Putamen (tissue), 1 donor: ENCODE measurements at regions not wholly inside any gene's neighbourhood (a gene's known extent, or its start where the extent isn't known, plus 50 kb on each side); places are given as distances from the start of the nearest gene placed in this dataset.

Experiments used
- DNase-seq: peaks from one replicate; pipeline ENCODE4 v3.0.0-alpha.2; 2016; ENCODE audit warnings: low spot score

DNA sequence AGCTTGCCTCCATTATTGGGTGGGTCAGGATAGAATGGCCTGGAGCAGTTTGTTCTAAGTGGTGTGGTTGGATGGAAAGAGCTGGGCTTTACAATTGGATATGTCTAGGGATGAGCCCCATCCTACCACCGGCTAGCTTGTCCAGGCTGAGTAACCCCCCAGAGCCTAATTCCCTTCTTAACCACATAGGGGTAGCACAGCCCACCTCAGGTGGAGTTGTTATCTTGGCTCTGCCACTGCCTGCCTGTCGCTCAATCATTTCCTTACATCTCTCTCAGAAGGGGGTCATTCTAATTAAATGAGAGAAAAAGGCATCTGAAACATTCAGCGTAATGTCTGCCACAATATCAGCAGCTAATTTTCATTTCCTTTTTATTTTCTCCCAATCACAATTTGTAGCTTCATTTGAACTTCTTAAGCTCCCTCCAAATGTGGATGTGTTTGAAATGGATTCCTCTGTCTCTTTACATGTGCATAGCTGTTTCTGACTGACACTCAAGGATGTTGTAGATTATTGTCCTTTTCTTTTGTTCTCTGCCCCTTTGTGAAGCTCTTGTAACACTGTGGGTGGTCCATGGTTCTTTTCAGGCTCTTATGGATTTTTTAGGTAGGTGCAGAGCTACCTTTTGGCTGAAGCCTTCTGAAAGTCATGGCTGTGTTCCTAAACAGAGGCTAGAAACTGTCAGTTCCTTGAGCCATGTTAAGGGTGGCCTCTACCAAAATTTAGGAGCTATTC, 383.1 kb upstream of the KLF4 start:
- DNase-seq = no peak

DNA sequence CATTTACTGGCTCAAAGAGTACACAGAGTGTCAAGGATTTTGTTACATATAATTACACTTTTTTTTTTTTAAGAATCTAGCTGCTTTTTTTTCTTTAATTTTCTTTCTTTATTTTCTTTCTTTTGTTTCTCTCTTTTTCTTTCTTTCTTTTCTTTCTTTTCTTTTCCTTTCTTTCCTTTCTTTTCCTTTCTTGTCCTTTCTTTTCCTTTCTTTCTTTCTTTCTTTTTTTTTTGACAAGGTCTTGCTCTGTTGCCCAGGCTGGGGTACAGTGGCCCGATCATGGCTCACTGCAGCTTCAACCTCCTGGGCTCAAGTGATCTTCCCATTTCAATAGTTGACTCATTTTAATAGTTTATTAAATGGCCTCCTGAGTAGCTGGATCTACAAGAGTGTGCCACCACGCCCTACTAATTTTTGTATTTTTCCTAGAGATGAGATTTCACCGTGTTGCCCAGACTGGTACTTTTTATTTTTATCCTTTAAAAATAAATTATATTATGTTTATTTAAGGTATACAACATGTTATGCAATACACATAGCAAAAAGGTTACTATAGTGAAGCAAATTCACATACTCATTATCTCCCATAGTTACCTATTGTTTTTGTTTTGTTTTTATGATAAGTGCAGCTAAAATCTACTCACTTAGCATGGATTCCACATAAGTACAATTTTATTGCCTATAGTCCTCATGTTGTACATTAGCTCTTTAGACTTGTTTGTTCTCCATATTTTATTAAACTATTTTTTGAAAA, 381.5 kb upstream of the KLF4 start:
- DNase-seq = no peak

DNA sequence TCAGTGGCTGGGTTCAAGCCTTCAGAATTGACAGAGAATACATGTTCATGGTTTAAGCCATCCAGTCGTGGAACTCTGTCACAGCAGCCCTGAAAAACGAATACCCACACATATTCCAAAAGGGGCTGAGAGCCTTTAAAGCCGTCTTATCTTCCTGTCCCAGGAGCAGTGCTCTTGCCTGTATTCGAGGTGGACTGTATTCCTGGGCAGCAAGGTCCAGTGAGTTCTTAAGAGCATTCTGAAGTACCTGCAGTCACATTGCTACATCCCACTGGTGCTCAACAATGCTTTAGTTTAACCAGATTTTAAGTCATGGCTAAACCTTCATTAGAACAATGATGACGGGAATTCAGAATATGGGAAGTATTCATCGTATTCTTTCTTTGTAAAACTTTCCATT, 380.7 kb upstream of the KLF4 start:
- DNase-seq = no peak

DNA sequence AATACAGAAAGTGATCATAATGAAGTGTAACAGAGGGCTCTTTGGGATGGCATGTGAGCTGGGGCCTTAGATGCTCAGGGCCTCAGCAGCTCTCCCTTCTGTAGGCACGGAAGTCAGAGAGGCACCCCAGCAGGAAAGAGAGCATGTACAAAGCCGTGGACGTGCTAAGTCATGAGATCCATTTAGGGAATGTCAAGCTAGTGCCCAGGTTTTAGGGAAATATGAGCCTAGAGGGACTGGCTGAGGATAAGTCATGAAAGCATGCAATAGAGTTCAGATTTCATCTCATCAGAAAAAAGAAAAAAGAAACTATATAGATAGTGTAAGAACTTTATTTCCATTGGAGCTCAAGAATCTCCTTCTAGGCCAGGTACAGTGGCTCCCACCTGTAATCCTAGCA, 379.5 kb upstream of the KLF4 start:
- DNase-seq = no peak

DNA sequence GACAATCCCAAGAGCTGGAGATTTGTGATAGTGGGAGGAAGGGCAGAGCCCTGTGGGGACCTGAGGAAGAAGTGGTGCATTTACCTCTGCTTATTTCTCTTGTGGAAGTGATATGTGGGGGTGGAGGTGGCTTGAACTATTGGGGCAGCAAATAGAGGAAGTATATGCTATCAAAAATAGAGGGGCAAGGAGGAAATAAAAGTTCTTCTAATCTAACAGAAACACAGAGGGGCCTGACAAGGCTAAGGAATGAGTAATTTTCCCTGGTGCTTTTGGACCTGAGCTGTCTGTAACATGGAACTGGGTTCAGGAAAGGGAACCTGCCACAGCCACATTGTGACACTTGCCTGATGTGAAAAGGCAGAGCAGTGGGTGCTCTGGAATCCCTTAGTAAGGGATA, 378.6 kb upstream of the KLF4 start:
- DNase-seq = no peak

DNA sequence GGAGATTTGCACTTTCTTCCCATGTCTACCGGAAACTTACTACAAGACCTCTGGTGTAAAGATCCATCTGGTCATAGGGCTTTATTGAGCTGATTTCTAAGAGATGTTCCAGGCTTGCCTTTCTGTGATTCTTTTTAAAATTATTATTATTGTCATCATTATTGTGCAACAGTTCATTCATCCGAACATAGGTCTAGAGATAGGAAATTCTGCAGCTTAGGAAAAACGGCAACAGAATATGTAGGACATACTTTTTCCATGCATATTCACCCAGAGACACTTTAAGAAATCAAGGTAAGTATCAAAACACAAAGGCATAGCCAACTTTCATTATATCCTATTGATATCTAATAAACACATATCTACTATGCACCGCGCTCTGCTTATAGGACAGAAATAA, 378.2 kb upstream of the KLF4 start:
- DNase-seq = no peak

DNA sequence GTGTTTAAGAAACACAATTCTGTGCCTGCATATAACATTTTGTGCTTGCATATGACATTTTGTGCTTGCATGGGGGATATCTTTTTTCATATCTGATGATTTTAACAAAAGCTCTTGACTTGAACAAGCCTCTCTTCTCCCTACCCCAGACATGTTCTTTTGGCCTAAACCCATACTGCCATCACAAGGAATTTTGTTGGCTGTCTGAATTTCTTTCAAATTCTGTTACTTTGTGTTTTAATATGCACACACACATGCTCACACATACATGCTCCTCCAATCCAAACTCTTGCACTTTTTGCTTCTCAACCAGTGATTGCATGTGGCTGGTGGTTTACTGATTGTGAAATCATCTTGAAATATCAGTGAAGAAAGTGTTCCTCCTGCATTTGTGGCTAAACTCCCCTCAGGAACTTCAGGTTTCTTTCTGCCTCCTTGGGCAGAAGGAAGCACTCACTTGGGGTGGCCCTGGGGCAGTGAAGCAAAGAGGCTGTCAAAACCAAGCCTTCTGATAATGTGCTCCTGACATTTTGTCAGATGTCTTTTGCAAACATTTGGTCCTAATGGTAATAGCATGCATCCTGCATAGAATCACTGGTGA, 377.2 kb upstream of the KLF4 start:
- DNase-seq = no peak

DNA sequence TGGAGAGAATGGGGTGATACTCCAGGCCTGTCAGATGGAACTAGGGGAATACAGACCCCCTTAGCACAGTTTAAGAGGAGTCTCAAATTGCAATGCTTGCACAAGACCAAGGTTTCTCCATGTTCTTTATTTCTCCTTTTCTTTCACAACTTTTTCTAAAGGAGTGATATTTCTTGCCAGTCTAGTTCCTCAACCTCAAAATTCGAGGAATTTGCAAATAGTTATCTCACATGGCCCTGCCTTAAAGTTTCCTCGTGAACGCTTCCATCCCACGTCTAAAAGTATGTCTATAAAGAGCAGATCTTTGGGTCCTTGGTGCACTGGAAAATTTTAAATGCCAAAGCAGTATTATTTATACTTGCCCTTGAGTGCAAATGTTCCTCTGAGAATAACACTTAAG, 373.8 kb upstream of the KLF4 start:
- DNase-seq = no peak

DNA sequence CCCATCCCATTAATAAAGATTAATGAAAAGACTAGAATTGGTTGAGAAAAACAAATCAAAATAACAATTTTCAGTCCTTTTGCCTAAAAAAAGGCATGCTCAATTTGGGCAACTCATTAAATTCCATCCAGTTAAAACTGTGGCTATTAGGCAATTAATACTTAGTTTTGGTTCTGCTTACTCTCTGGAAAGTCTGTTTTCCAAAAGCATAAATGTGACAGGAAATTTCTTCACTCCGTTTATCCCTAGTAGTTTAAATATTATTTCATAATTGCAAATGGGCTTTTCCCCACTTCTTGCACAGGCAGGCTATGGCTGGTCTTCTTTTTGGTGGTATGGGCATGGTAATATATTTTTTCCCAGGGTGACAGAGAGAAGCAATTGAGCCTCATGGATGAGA, 373.3 kb upstream of the KLF4 start:
- DNase-seq = no peak

DNA sequence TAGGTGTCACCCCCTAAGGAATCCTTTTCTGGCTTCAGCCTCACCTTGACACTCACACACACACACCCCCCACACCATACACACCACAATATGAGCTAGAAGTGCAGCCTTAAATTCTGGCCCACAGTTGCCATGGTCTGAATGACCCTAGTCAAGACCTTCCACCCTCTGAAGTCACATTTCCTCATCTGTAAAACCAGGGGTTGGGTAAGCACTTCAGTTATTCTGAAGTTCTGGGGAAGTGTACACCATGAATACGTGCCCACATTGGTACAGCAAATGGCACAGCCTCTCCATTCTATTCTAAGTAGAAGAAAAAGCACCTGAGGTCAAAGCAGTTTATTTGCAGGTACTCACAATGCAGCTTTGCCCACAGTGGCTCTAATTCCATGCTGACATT, 372.8 kb upstream of the KLF4 start:
- no peak for DNase-seq

DNA sequence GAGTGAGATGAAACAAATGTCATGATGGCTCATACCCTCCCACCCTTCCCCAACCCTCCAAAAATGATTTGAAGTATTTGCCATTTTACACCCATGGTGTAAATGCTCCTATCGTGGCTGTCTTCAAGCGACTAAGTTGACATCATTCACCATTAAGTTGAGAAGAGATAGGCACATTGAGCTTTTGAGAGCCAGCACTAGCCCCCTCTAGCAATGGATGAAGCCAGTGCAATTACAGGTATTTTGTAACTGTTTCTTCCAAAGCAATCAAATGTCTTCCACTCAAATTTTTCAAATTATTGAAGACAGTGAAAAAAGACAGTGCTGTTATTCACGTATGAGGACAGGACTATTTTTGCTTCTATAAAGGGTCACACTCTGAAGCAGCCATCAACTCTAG, 371.5 kb upstream of the KLF4 start:
- no peak for DNase-seq

DNA sequence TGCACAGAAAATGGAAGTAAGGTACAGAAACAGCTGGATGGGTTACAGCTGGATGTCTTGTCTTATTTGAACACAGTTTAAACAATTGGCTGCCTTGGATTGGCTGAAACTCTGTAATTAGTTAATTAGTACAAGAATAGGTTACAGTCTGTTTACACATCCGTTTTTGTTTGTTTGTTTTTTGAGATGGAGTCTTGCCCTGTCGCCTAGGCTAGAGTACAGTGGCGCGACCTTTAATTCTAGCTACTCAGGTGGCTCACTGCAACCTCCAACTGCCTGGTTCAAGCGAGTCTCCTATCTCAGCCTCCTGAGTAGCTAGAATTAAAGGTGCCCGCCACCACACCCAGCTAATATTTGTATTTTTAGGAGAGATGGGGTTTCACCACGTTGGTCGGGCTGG, 368.7 kb upstream of the KLF4 start:
- no peak for DNase-seq

DNA sequence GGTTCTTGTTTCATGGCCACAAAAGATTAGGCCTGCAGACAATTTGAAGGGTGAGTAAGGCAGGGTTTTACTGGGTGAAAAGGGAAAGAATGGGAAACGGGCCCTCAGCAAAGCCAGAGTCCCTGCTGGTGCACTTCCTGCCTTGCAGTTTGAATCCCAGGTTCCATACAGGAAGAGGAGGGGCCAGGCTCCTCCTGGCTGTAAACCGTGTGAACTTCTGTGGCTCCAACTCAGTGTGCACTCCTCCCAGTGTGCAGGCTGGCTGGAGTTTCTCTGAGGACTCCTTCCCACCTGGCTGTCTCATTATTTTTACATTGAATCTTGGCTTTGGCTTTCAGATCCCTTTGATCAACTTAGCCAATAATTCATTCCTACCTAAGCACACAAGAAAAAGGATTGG, 367.1 kb upstream of the KLF4 start:
- no peak for DNase-seq

DNA sequence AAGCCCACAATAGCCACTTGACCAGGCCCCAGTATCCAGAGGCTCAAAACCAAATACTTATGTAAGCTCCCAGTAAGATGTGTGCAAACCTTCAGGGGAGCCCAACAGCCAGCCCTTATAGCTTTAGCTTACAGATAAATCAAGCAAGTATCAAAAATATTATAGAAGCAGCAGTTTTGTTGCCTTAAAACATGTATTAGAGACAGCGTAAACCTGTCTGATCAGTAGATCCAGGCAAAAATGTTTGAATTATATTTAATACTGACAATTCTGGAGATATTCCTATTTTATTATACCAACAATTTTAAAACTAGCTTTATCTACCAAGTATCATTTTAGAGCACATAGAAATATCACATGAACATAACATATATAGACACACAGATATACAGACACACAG, 365.6 kb upstream of the KLF4 start:
- no peak for DNase-seq

DNA sequence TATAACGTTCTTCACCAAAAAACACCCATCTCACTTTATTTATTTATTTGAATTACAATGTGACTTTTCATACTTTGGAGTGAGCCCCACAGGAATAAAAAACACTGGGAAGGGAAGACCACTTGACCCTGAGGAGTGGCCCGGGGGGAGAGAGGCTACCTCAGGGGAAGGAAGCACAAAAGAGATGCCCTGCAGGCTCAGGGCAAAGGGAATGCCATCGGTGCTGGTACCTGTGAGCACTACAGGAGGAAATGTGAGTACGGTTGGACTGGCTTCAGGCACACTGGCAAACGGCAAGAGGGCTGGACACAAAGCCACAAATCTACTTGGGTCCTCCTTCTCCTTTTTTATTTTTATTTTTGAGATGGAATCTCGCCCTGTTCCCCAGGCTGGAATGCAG, 363.9 kb upstream of the KLF4 start:
- no peak for DNase-seq

DNA sequence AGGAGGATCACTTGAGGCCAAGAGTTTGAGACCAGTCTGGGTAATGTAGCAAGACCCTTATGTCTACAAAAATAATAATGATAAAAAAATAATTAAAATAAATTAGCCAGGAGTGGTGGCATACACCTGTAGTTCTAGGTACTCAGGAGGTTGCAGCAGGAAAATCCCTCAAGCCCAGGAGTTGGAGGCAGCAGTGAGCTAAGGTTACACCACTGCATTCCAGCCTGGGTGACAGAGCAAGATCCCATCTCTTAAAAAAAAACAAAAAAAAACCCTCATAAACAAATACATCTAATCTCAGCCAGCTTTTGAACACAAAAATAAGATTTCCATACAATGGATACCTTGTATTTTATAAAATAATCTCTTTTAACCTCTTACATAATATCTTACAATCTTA, 363.3 kb upstream of the KLF4 start:
- DNase-seq = no peak

DNA sequence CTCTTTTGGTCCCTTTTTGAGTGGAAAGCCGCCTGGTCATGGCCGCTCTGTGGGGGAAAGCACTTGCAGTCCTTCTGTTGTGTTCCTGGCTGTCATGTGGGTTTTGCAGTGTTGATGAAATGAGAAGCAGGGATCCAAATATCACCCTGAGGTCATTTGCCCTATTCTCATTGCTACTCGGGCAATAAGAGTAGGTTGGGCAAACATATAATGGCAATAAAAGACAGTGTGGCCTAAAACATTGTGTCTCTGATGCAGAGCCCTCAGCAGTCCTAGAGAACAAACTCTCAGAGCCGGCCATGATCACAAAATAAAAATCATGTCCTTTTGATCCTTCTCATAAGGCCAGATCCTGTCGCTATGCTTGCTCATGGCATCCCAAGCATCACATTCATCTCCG, 361.1 kb upstream of the KLF4 start:
- DNase-seq = no peak

DNA sequence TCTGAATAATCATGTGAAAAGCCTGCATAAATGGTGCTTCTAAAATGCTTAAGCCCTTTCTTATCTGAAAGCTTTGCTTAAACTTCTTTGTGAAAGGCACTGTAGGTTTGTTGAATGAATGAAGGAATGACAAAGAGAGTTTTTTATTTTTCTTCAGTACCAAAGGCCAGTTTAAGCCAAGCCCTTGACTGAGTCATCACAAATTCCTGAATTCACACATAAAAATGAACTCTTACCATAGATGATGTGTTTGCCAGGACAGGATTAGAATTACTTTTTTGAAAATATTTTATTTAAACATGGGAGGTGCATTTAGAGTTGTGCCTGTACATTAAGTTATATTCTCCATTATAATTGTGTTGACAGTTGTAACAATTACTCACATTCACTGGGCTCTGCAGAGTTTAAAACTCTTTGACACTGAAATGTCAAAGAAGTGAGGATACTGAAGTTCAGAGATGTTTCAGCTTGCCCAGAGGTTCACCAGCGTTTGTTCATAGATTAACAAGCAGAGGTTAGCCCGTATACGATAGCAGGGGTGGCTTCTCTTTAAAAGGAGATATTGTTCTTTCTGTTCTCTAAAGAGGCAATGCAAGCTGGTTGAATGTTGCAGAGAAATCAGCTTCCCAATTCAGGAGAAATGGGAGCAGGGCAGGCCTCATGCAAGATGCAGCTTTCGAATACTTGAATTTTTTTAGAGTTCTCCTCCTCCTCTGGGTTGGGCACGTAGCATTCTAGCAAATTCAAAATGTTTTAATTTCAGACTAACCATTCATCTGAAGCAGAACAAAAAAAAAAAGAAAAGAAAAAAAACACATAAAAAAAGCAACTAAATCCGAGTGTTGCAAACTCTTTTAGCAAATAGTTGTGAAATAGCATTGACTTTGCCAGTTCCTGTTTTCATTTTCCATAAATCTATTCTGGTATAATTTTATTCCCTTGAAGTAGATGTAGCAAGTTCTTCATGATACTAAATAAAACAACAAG, 358.7 kb upstream of the KLF4 start:
- DNase-seq = no peak

DNA sequence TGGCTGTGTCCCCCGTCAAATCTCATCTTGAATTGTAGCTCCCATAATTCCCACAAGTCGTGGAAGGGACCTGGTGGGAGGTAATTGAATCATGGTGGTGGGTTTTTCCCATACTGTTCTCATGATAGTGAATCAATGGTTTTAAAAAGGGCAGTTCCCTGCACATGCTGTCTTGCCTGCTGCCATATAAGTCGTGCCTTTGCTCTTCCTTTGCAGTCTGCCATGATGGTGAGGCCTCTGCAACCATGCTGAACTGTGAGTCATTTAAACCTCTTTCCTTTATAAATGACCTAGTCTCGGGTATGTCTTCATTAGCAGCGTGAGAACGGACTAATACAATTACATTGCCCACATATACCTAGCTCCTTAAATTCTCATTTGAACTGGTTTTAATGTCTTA, 353.0 kb upstream of the KLF4 start:
- no peak for DNase-seq

DNA sequence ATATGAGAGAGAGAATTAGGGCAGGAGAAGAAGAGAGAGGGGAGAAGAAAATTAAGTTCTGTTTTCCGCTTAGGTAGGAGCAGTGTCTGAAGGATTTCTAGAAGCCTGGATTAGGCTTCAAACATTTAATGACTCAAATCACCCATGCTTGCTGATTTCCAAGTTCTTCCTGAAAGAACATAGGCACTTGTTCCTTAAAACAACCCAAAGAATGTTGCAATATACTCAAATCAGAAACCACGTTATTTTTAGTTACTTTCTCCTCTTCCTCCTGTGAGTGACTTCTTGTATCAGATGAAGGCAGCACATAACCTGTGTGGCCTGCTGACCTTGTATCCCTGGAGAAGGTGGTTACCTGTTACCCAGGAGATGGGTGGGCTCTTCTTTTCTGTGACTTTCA, 351.5 kb upstream of the KLF4 start:
- DNase-seq = no peak

DNA sequence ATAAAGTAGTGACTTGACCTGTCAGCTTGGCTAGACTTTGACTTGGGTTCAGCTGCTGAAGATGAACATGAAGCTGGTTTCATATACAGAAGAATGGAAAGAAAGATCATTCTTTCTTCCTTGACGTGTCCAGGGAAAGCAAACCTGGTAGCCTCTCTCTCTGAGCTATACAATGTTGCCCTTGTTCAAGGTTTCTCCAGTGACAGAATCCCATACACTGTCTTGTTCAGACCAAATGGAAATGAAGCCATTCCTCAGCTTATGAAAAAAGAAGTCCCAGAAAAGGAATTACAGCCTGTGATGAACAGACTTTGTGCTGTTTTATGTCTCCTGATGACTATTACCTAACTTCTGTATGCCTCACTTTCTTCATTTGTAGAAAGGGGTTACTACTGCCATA, 349.8 kb upstream of the KLF4 start:
- DNase-seq = no peak

DNA sequence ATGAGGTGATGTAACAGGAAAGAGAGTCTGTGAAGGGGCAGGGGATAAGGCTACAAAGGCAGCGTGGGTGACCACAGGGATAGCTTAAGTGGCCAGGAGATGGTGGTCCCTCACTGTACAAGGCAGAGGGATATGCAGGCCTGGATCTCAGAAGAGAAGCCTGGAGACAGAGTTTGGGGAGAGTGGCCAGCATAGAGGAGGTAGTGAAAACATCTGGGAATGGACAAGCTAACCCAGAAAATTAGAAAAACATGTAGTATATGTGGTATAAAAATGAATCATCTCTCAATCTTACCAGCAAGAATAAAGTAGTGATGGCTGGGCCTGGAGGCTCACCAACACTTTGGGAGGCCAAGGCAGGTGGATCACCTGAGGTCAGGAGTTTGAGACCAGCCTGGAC, 349.2 kb upstream of the KLF4 start:
- DNase-seq = no peak
